Caco-2 (cell line): ENCODE measurements at regions not wholly inside any gene's neighbourhood (a gene's known extent, or its start where the extent isn't known, plus 50 kb on each side); places are given as distances from the start of the nearest gene placed in this dataset.

Source experiments
- BruUV-seq: library from RNA; stranded (reverse); fragments of 400-500 nt; replicated peaks from 2 replicates; lab custom pipeline; 2021; lab: Mats Ljungman, UMichigan
- CTCF ChIA-PET: fragments of 300-600 bp; sonication (Branson Sonifier 250); formaldehyde crosslinking; loops from one replicate; lab custom pipeline; 2022; ENCODE audit warnings: antibody characterized with exemption; lab: Charles Lee
- POLR2A ChIA-PET: fragments of 300-600 bp; sonication (Branson Sonifier 250); formaldehyde crosslinking; loops from one replicate; lab custom pipeline; 2022; ENCODE audit warnings: antibody characterized with exemption; lab: Charles Lee
- DNase-seq, 2 experiments: peaks; one replicate each; pipeline versions ENCODE4 v3.0.0 to v3.0.0-alpha.2; 2020 to 2022
- H3K27me3 ChIP-seq: replicated peaks from 2 replicates; pipeline ENCODE4 v1.6.0; 2011; ENCODE audit warnings: low read length; ENCODE audit not compliant: control insufficient read depth, insufficient read depth
- H3K36me3 ChIP-seq: 2 replicates; pipeline ENCODE4 v1.5.1; 2011; ENCODE audit warnings: low read length; ENCODE audit not compliant: control insufficient read depth, insufficient read depth
- H3K4me1 ChIP-seq: fragments of 250-450 bp; sonication (Bioruptor Pico); 2 replicates; pipeline ENCODE4 v1.5.1; 2020; ENCODE audit warnings: mild to moderate bottlenecking
- H3K4me3 ChIP-seq: 2 replicates; pipeline ENCODE4 v1.5.1; 2011; ENCODE audit warnings: low read depth, mild to moderate bottlenecking, control low read depth, low read length
- H3K9me3 ChIP-seq: fragments of 250-450 bp; sonication (Bioruptor Pico); 2 replicates; pipeline ENCODE4 v1.5.1; 2020; ENCODE audit warnings: mild to moderate bottlenecking, moderate library complexity
- H3K27ac Mint-ChIP-seq: one replicate; pipeline ENCODE4 v1.8.0; 2022; ENCODE audit warnings: mixed read lengths; ENCODE audit not compliant: unreplicated experiment
- H3K27me3 Mint-ChIP-seq: one replicate; pipeline ENCODE4 v1.8.0; 2022; ENCODE audit warnings: mixed read lengths; ENCODE audit not compliant: insufficient read depth, unreplicated experiment
- H3K36me3 Mint-ChIP-seq: one replicate; pipeline ENCODE4 v1.8.0; 2022; ENCODE audit warnings: mild to moderate bottlenecking, mixed read lengths; ENCODE audit not compliant: insufficient read depth, unreplicated experiment
- H3K4me1 Mint-ChIP-seq: one replicate; pipeline ENCODE4 v1.8.0; 2022; ENCODE audit warnings: low read depth, mixed read lengths; ENCODE audit not compliant: unreplicated experiment
- H3K4me3 Mint-ChIP-seq: one replicate; pipeline ENCODE4 v1.8.0; 2022; ENCODE audit warnings: mild to moderate bottlenecking, moderate library complexity, mixed read lengths; ENCODE audit not compliant: unreplicated experiment
- H3K9me3 Mint-ChIP-seq: one replicate; pipeline ENCODE4 v1.8.0; 2022; ENCODE audit warnings: mixed read lengths; ENCODE audit not compliant: unreplicated experiment
- CTCF ChIP-seq, 2 experiments: fragments of 200-600 bp in 1 of 2; IDR thresholded peaks; 1 replicate in 1 of 2; 2 replicates in 1 of 2; pipeline versions ENCODE4 v1.5.1 to v1.8.0; 2011 to 2022; ENCODE audit warnings: antibody characterized with exemption in 1 of 2, control low read depth in 1 of 2, inconsistent platforms in 1 of 2, low read depth in 1 of 2, low read length in 1 of 2, mild to moderate bottlenecking in 1 of 2, moderate library complexity in 1 of 2; ENCODE audit not compliant: insufficient read depth in 1 of 2, severe bottlenecking in 1 of 2, unreplicated experiment in 1 of 2
- intact Hi-C: fragments of 100-400 bp; cut with micrococcal nuclease; formaldehyde crosslinking; loops from one replicate; pipeline ENCODE4 v1.10.0; 2022; ENCODE audit not compliant: unreplicated experiment

GRCh38 chr4:124065936-124066335, 646.6 kb downstream of the ANKRD50 start:
- no peaks in the 10 kb centered on the region for H3K27me3 Mint-ChIP-seq
- intact Hi-C loops = no loop called here
- H3K4me3 ChIP-seq = no peak overlapping the region
- DNase-seq = no peak
- TF ChIP-seq CTCF (IDR thresholded peaks at IDR 0.05; ENCODE audit: insufficient read depth in 1 of 2, low read depth in 1 of 2, low read length in 1 of 2, severe bottlenecking in 1 of 2, unreplicated experiment in 1 of 2) = no peak
- H3K4me1 Mint-ChIP-seq = no peaks in the 10 kb centered on the region
- H3K9me3 Mint-ChIP-seq = peaks cover 15% of the 10 kb centered on the region
- no peaks in the 10 kb centered on the region for H3K36me3 Mint-ChIP-seq
- POLR2A ChIA-PET = no interaction called here
- no peaks in the 10 kb centered on the region for H3K4me1 ChIP-seq
- H3K27ac Mint-ChIP-seq = no peak overlapping the region
- CTCF ChIA-PET = no interaction called here
- H3K36me3 ChIP-seq = no peaks in the 10 kb centered on the region
- H3K9me3 ChIP-seq = peaks cover 2% of the 10 kb centered on the region; the same call in 1 of the 2 replicates
- H3K27me3 ChIP-seq = no peaks in the 10 kb centered on the region
- no peak overlapping the region for H3K4me3 Mint-ChIP-seq
- BruUV-seq = no TSS peak

GRCh38 chr4:124066595-124066994, 645.9 kb downstream of the ANKRD50 start:
- BruUV-seq = no TSS peak
- no peak for TF ChIP-seq CTCF (IDR thresholded peaks at IDR 0.05; ENCODE audit: insufficient read depth in 1 of 2, low read depth in 1 of 2, low read length in 1 of 2, severe bottlenecking in 1 of 2, unreplicated experiment in 1 of 2)
- H3K27me3 Mint-ChIP-seq = no peaks in the 10 kb centered on the region

DNA sequence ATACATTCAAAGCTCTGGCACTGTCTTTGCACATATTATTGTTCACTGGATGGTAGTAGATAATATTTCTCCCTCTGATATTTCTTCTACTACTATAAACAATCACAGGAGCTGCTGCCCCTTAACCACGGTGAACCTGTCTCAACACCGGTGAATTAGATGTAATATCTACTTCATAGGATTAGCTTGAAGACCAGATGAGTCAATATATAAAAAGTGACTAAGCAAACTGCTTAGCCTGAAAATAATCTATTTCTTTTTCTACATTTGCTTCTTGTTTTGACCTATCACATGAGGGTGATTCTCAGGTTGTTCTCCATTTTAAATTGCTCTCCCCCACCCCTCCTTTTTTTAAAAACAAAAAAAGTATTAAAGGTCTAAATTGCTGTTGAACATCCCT, 645.5 kb downstream of the ANKRD50 start:
- Mint-ChIP-seq H3K4me3 (no peak overlapping the region), H3K36me3 (no peaks in the 10 kb centered on the region), H3K9me3 (peaks cover 26% of the 10 kb centered on the region), H3K27me3 (no peaks in the 10 kb centered on the region), H3K27ac (no peak overlapping the region), H3K4me1 (no peaks in the 10 kb centered on the region)
- TF ChIP-seq CTCF (IDR thresholded peaks at IDR 0.05; ENCODE audit: insufficient read depth in 1 of 2, low read depth in 1 of 2, low read length in 1 of 2, severe bottlenecking in 1 of 2, unreplicated experiment in 1 of 2) = no peak
- Histone ChIP-seq H3K27me3 (no peaks in the 10 kb centered on the region), H3K36me3 (no peaks in the 10 kb centered on the region), H3K4me3 (no peak overlapping the region), H3K9me3 (peaks cover 10% of the 10 kb centered on the region; the same call in 1 of the 2 replicates), H3K4me1 (no peaks in the 10 kb centered on the region)
- DNase-seq = no peak
- BruUV-seq = no TSS peak
- ChIA-PET POLR2A (no interaction called here), CTCF (no interaction called here)
- intact Hi-C loops = no loop called here

More at GRCh38 chr4:124066595-124066994, 645.9 kb downstream of the ANKRD50 start:
- ChIA-PET CTCF (no interaction called here), POLR2A (no interaction called here)
- Mint-ChIP-seq H3K36me3 (no peaks in the 10 kb centered on the region), H3K9me3 (peaks cover 22% of the 10 kb centered on the region), H3K4me1 (no peaks in the 10 kb centered on the region), H3K27ac (no peak overlapping the region), H3K4me3 (no peak overlapping the region)
- intact Hi-C loops = no loop called here
- Histone ChIP-seq H3K4me1 (no peaks in the 10 kb centered on the region), H3K36me3 (no peaks in the 10 kb centered on the region), H3K4me3 (no peak overlapping the region), H3K27me3 (no peaks in the 10 kb centered on the region), H3K9me3 (peaks cover 7% of the 10 kb centered on the region; the same call in 1 of the 2 replicates)
- no peak for DNase-seq
